H1 (cell line): ENCODE measurements at regions not wholly inside any gene's neighbourhood (a gene's known extent, or its start where the extent isn't known, plus 50 kb on each side); places are given as distances from the start of the nearest gene placed in this dataset.

Experiments
- SAP30 ChIP-seq: fragments of 300-600 bp; sonication (generic); IDR thresholded peaks from 2 replicates; pipeline ENCODE4 v1.7.1; 2012; ENCODE audit warnings: low read length, moderate library complexity, mild to moderate bottlenecking, inconsistent platforms; ENCODE audit not compliant: insufficient read depth, insufficient replicate concordance
- TF ChIP-seq, protein P1 (sequence below), 3 experiments: IDR thresholded peaks; 1 replicate in 2 of 3; 2 replicates in 1 of 3; pipeline versions ENCODE4 v1.5.1 to v1.6.1; 2011; ENCODE audit warnings: low read length in 3 of 3, mild to moderate bottlenecking in 3 of 3, inconsistent platforms in 2 of 3, low read depth in 1 of 3, moderate library complexity in 1 of 3; ENCODE audit not compliant: insufficient read depth in 1 of 3; ENCODE audit errors: control extremely low read depth in 1 of 3
- TF ChIP-seq, protein P2 (sequence below): IDR thresholded peaks from 2 replicates; pipeline ENCODE4 v1.6.1; 2012; ENCODE audit warnings: inconsistent platforms

DNA sequence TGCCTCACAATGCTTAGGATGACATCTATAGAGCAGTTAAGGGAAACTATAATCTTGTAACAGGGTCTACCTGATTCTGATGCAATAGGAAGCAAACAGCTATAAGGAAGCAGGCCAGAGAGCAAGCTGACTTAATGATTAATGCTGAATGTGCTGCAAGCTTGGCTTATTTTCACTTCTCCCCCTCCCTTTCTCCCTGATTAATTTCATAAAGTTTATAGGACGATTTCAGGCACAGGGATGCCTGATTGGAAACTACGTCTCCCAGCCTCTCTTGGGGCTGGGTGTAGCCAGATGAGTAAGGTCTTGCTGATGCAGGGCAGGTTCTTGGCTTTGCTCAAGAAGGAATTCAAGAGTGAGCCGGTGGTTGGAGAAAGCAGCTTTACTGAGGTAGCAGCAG is 82.8 kb upstream of the MRI1 start:
- TF ChIP-seq, protein P1, sequence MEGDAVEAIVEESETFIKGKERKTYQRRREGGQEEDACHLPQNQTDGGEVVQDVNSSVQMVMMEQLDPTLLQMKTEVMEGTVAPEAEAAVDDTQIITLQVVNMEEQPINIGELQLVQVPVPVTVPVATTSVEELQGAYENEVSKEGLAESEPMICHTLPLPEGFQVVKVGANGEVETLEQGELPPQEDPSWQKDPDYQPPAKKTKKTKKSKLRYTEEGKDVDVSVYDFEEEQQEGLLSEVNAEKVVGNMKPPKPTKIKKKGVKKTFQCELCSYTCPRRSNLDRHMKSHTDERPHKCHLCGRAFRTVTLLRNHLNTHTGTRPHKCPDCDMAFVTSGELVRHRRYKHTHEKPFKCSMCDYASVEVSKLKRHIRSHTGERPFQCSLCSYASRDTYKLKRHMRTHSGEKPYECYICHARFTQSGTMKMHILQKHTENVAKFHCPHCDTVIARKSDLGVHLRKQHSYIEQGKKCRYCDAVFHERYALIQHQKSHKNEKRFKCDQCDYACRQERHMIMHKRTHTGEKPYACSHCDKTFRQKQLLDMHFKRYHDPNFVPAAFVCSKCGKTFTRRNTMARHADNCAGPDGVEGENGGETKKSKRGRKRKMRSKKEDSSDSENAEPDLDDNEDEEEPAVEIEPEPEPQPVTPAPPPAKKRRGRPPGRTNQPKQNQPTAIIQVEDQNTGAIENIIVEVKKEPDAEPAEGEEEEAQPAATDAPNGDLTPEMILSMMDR (IDR thresholded peaks at IDR 0.05; ENCODE audit: control extremely low read depth in 1 of 3, insufficient read depth in 1 of 3, low read depth in 1 of 3, low read length in 3 of 3), result no peak
- no peak for TF ChIP-seq SAP30
- TF ChIP-seq, protein P2, sequence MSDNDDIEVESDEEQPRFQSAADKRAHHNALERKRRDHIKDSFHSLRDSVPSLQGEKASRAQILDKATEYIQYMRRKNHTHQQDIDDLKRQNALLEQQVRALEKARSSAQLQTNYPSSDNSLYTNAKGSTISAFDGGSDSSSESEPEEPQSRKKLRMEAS, result no peak
